T-helper 1 cell treated with Interleukin-12 subunit alpha and Interleukin-12 subunit beta and Interleukin-4 antibody, amounts not matched to agents 30 ng/mL and 1 ng/mL, for 36 hours (primary cell): ENCODE measurements at regions not wholly inside any gene's neighbourhood (a gene's known extent, or its start where the extent isn't known, plus 50 kb on each side); places are given as distances from the start of the nearest gene placed in this dataset.

Experiments used
- intact Hi-C: fragments of 100-400 bp; cut with micrococcal nuclease; formaldehyde crosslinking; loops from one replicate; pipeline ENCODE4 v1.15.1; 2024

GRCh38 chr10:78761311-78761781 lies 307.4 kb upstream of the ZMIZ1 start:
- intact Hi-C loops = no loop called here

DNA sequence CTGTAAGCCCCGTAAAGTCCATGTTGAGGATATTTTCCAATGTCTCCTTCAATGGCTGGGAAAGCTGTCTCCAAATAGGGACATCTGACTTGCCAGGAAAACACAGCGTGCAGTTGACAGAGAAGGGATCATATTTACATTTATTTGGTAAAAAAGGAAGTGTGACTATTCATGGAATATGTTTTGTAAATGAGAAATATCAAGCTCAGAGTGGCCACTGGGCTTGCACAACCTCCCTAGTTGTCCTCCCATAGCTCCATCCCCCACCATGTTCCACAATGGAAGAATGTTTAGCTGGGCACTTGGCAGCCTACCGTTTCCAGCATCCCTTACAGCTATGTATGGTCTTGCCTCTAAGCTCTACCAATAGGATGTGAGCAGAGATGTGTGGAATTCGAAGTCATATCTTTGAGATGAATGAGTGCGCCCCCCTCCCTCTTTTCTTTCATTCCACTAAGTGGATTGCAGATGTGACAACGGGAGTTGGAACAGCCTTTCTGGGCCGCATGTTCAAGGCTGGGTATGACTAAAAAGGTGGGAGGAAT lies 306.6 kb upstream of the ZMIZ1 start:
- intact Hi-C loops = no loop called here

GRCh38 chr10:78763234-78763633 lies 305.5 kb upstream of the ZMIZ1 start:
- intact Hi-C loops = no loop called here

DNA sequence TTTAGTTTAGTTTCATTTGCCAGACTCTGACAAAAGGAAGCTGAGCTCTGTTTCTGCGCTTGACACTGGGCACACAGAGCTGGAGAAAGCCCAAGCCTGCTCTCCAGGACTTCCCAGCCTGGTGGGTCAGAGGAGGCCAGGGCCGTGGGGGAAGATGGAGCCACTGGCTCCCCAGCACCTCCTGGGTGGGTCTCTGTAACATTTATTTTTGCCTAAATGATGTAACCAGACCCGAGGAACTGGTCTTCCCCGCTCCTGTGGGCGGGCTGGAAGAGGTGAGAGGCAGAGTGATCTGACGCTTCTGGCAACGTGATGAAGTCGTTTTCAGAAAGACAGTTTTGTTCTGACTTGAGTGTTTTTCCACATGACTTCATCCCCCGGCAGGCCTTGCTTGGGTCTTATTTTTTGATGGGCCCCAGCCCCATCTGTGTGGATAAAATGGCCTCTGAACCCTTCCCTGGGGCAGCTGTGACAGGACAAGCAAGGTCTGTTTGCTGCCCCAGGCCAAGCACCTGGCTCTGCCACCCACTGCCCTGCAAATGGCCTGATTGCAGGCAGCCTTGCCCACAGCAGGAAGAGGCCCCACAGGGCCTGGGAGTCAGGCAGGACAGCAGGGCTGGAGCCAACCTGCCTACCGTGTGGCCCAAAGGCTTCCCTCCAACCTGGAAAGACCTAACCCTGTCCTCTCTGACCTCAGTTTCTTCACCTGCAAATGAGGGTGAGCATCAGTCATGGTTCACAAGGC lies 304.9 kb upstream of the ZMIZ1 start:
- intact Hi-C loops = no loop called here

DNA sequence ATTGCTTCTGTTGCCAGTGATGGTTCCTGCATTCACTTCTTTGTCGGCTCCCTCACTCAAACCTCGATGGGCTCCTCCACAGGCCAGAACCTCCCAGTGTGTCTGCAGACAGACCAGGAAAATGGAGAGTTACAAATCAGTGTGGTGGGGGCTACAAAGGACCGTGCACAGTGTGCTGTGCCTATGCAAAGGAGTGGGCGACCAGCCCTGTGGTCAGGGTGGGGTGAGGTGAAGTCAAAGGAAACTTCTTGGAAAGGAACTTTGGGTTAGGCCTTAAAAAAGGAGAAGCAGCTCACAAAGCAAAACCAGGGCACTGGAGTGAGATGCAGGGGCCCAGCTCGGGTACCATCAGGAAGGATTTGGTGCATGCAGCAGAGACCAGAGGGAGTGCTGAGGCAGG lies 304.3 kb upstream of the ZMIZ1 start:
- intact Hi-C loops = no loop called here

DNA sequence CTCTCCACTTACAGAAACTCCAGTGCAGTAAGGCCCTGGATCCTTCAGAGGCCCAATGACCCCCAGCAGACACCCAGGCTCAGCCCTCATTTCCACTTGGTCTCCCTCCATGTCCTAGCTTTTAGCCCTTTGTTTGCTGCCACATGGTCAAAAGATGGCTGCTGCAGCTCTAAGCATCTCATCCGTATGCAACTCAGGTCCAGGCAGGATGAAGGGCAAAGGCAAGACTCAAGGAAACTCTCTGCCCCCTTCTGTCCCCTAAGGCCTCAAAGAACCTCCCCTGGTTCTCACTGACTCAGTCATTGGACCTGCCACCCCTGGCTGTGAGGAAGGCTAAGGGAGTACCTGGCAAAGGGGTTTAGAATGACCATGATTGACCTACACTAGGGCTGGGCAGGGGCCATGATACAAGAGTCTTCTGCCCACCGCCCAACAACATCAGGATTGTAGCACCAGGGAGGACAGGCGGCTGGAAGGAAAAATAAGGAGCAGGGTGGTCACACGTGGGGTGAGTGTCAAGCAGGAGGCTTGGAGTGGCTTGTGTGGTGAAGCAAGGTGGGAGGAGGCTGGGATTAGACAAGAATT lies 303.8 kb upstream of the ZMIZ1 start:
- intact Hi-C loops = no loop called here

DNA sequence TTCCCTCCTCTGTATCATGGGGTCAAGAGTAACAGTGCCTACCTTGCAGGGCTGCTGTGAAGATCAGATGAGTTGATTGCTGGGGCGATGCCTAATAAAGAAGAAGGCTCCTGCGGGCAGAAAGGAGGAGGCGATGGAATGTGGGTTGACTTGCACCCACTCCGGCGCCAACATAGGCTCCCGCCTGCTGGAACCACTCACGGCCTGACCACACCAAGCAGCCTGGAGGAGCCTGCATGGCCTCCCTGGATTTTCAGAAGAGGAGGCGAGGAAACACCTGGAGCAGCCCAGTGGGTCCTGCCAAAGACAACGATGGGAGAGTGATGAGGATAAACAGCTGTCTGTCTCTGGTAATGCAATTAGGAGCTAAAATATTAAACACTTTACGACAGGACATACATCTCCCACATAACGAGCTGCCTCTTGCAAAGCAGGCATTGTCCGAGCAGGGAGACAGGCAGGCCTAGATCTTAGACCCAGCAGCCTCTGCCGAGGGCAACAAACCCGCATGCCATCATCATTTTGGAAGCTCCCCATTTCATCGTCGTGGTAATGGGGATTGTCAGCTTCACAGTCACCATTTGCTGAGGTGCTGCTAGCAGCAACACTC lies 302.9 kb upstream of the ZMIZ1 start:
- intact Hi-C loops = no loop called here

GRCh38 chr10:78766603-78767002 lies 302.2 kb upstream of the ZMIZ1 start:
- intact Hi-C loops = no loop called here

DNA sequence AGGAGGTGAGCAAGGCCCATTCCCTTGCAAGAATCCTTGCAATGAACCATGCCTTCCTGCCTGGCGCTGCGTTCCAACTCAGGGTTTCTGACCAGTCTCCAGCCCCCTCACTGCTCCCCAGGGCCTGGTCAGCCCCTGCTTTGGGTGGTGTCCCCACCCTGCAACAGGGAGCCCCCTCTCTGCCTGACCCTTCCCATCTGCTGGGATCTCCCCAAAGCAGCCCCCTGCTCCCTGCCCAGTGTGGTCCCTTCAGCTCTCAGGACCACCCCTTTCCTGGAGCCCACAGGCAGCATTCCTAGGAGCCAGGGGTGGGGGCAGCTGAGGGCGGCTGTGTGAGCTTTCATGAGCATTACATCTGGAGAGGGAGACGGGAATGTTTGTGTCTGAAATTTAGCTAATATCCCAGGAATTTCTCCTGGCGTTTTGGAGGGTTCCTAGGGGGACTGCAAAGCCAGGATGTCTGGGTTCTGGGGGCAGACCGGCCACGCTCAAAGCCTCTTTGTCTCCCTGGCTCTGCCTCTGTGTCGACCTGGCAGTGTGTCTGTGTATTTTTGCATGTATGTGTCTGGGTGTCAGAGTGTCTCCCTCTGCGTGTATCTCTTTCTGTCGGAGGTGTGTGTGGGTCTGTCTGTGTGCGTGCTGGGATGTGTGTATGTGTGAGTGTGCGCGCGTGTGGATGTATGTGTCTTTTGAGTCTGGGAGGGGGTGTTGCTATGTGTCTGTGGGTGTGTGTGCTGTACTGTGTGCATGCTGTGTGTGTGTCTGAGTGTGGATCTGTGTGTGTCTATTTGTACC lies 300.5 kb upstream of the ZMIZ1 start:
- intact Hi-C loops = no loop called here

GRCh38 chr10:78768876-78769275 lies 299.9 kb upstream of the ZMIZ1 start:
- intact Hi-C loops = no loop called here

DNA sequence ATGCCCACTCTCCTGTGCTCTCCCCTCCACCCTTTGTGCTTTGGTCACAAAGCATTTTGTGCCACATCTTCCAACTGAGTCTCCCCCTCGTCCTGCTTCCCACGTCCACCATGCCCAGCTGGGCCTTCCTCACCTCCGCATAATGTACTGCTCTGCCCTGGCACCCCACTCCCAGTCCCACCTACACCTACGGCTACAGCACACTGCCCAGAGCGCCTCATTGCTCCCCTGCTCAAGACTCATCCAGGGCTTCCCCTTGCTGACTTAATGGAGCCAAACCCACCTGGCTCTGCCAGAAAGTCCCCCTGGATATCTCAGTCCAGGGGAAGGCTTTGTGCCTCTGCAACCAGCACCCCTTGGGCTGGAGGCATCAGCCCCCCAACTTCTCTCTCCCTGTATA lies 299.2 kb upstream of the ZMIZ1 start:
- intact Hi-C loops = no loop called here

- intact Hi-C loops = no loop called here
These were observed 298.3 kb upstream of the ZMIZ1 start for GRCh38 chr10:78770167-78771090.

GRCh38 chr10:78771260-78771659 lies 297.5 kb upstream of the ZMIZ1 start:
- intact Hi-C loops = no loop called here

DNA sequence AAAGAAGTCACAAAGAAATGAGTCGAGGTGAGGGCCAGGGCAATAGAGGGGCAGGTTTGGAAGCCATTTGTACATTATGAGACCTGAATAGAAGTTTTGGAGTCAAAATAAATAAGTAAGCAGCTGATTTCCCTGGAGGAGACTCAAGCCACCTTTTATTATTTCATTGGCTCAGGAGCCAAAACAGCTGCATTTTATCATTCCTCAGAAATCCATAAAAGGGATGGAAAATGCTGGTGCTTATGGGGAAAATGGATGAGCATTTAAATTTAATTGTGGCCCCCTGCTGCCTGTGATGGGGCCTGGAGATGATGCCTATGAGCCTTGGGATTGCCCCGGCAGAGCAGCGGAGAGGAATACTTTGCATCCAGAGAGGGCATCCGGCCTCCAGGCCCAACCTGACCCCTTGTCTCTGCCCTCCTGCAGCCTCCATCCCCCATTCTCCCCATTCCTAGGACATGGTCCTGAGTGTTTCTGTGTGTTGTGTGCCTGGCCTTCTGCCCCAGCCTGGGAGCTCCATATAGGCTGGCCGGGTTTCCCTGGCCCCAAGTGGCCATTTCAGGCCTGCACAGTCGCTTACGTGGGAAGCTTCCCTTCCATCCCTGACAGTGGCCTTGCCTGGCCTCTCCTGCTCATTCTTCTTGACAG lies 296.8 kb upstream of the ZMIZ1 start:
- intact Hi-C loops = no loop called here

DNA sequence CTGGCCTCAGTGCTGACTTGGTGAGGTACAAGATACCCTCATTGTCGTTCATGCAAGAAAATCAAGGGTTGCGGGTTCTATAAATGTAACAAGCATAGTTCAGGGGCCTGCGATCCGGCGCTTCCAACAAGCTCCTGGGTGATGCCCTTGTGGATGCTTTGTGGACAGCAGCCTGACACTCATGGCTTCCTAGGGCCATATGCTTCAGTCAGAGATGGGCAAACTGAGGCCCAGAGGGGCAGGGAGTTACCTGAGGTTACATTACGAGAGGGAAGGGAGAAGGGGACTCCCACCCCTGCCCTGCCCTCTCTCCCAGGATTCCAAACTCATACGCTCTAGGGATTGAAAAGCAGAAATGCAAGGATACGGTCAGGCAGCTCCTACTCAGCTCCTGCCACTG lies 296.3 kb upstream of the ZMIZ1 start:
- intact Hi-C loops = no loop called here

- intact Hi-C loops = no loop called here
These were observed 295.7 kb upstream of the ZMIZ1 start for GRCh38 chr10:78772986-78773530.

GRCh38 chr10:78774614-78774998 lies 294.2 kb upstream of the ZMIZ1 start:
- intact Hi-C loops = no loop called here

GRCh38 chr10:78774999-78775711 lies 293.6 kb upstream of the ZMIZ1 start:
- intact Hi-C loops = no loop called here

- intact Hi-C loops = no loop called here
These were observed 292.9 kb upstream of the ZMIZ1 start for GRCh38 chr10:78775891-78776290.
